ENCODE measurements at regions not wholly inside any gene's neighbourhood (a gene's known extent, or its start where the extent isn't known, plus 50 kb on each side); places are given as distances from the start of the nearest gene placed in this dataset.

DNA sequence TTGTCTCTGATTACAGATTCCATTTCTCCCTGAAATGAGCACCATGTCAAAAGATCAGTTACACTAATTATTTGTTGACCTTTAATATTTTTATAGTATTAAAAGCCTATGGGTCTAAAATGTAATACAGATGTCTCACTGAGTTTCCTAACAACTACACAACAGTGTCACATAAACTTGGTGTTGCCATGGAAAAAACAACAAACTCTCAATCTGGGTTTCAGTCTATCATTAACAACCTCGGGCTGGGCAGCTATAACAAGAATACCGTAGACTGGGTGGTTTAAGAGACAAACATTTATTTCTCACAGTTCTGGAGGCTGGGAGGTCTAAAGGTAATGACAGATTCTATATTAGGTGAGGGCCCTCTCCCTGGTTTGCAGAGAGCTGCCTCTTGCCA, 407.1 kb downstream of the HNRNPD start:
- Histone ChIP-seq H3K27ac (no peak overlapping the region), H3K4me2 (no peak overlapping the region), H3K27me3 (no peaks in the 10 kb centered on the region), H3K4me3 (no peak overlapping the region), H4K20me1 (ENCODE audit: low read depth) (no peaks in the 10 kb centered on the region), H3F3A (ENCODE audit: low read depth) (no peaks in the 10 kb centered on the region), H2AFZ (replicated peaks) (no peak overlapping the region), H3K9ac (no peak overlapping the region), H3K36me3 (no peaks in the 10 kb centered on the region), H3K4me1 (peaks cover 13% of the 10 kb centered on the region), H3K9me3 (ENCODE audit: low read depth) (no peaks in the 10 kb centered on the region), H3K79me2 (ENCODE audit: low read depth) (no peaks in the 10 kb centered on the region)
- no peaks in the 10 kb centered on the region for H3K9me3 Mint-ChIP-seq
- H3K27me3 Mint-ChIP-seq (ENCODE audit: insufficient read depth, low read depth): no peaks in the 10 kb centered on the region
- no peak for DNase-seq (ENCODE audit: low spot score)
- H3K4me1 Mint-ChIP-seq: peaks cover 7% of the 10 kb centered on the region
- no peak for TF ChIP-seq EZH2phosphoT487 (IDR thresholded peaks at IDR 0.05)
- no peak for TF ChIP-seq EZH2 (IDR thresholded peaks at IDR 0.05)
- TF ChIP-seq, protein P1, sequence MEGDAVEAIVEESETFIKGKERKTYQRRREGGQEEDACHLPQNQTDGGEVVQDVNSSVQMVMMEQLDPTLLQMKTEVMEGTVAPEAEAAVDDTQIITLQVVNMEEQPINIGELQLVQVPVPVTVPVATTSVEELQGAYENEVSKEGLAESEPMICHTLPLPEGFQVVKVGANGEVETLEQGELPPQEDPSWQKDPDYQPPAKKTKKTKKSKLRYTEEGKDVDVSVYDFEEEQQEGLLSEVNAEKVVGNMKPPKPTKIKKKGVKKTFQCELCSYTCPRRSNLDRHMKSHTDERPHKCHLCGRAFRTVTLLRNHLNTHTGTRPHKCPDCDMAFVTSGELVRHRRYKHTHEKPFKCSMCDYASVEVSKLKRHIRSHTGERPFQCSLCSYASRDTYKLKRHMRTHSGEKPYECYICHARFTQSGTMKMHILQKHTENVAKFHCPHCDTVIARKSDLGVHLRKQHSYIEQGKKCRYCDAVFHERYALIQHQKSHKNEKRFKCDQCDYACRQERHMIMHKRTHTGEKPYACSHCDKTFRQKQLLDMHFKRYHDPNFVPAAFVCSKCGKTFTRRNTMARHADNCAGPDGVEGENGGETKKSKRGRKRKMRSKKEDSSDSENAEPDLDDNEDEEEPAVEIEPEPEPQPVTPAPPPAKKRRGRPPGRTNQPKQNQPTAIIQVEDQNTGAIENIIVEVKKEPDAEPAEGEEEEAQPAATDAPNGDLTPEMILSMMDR (IDR thresholded peaks at IDR 0.05): no peak
- H3K27ac Mint-ChIP-seq: no peak overlapping the region
- H3K36me3 Mint-ChIP-seq: no peaks in the 10 kb centered on the region
- H3K4me3 Mint-ChIP-seq: no peak overlapping the region

GRCh38 chr4:81965911-81966310, 407.9 kb downstream of the HNRNPD start:
- no peak overlapping the region for H3K27ac Mint-ChIP-seq

DNA sequence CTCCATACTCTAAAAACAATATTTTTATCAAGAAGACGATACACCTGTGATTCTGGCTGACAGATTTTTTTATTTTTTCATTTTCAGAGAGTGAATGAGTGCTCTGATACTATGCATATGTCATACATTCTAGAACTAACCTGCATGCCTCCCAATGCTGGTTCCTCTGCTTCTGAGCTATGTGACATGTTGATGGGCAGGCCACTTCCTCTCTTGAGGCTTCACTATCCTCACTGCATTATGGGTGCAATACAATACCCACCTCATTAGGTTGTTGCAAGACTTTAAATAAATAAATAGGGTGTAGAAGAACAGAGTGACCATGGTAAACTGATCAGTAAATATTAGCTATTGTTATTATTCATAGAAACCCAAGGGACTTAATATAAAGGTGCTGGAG, 408.3 kb downstream of the HNRNPD start:
- peaks cover 13% of the 10 kb centered on the region for H3K4me1 ChIP-seq

More at GRCh38 chr4:81965911-81966310, 407.9 kb downstream of the HNRNPD start:
- peaks cover 7% of the 10 kb centered on the region for H3K4me1 Mint-ChIP-seq
- H2AFZ ChIP-seq (replicated peaks): no peak overlapping the region
- H3K27me3 ChIP-seq: no peaks in the 10 kb centered on the region
- no peaks in the 10 kb centered on the region for H3K9me3 Mint-ChIP-seq
- no peak overlapping the region for H3K4me3 Mint-ChIP-seq
- DNase-seq (ENCODE audit: low spot score): no peak
- peaks cover 13% of the 10 kb centered on the region for H3K4me1 ChIP-seq
- H3F3A ChIP-seq (ENCODE audit: low read depth): no peaks in the 10 kb centered on the region
- no peaks in the 10 kb centered on the region for H3K36me3 ChIP-seq
- H3K27ac ChIP-seq: no peak overlapping the region
- H3K9ac ChIP-seq: no peak overlapping the region
- H3K27me3 Mint-ChIP-seq (ENCODE audit: insufficient read depth, low read depth): no peaks in the 10 kb centered on the region
- no peaks in the 10 kb centered on the region for H4K20me1 ChIP-seq (ENCODE audit: low read depth)
- no peaks in the 10 kb centered on the region for H3K9me3 ChIP-seq (ENCODE audit: low read depth)
- H3K4me2 ChIP-seq: no peak overlapping the region
- no peaks in the 10 kb centered on the region for H3K36me3 Mint-ChIP-seq
- TF ChIP-seq, protein P1 (IDR thresholded peaks at IDR 0.05): no peak
- TF ChIP-seq EZH2 (IDR thresholded peaks at IDR 0.05): no peak
- no peak for TF ChIP-seq EZH2phosphoT487 (IDR thresholded peaks at IDR 0.05)
- no peak overlapping the region for H3K4me3 ChIP-seq
- H3K79me2 ChIP-seq (ENCODE audit: low read depth): no peaks in the 10 kb centered on the region

More for the DNA sequence above, 408.3 kb downstream of the HNRNPD start:
- H3F3A ChIP-seq (ENCODE audit: low read depth): no peaks in the 10 kb centered on the region
- H3K27ac ChIP-seq: no peak overlapping the region
- TF ChIP-seq EZH2 (IDR thresholded peaks at IDR 0.05): no peak
- no peak for TF ChIP-seq EZH2phosphoT487 (IDR thresholded peaks at IDR 0.05)
- TF ChIP-seq, protein P1 (IDR thresholded peaks at IDR 0.05): no peak
- Mint-ChIP-seq H3K36me3 (no peaks in the 10 kb centered on the region), H3K4me1 (peaks cover 7% of the 10 kb centered on the region), H3K27me3 (ENCODE audit: insufficient read depth, low read depth) (no peaks in the 10 kb centered on the region), H3K27ac (no peak overlapping the region), H3K9me3 (no peaks in the 10 kb centered on the region), H3K4me3 (no peak overlapping the region)
- H3K36me3 ChIP-seq: no peaks in the 10 kb centered on the region
- H3K9ac ChIP-seq: no peak overlapping the region
- H3K79me2 ChIP-seq (ENCODE audit: low read depth): no peaks in the 10 kb centered on the region
- H3K4me2 ChIP-seq: no peak overlapping the region
- DNase-seq (ENCODE audit: low spot score): no peak
- H3K9me3 ChIP-seq (ENCODE audit: low read depth): no peaks in the 10 kb centered on the region
- no peak overlapping the region for H3K4me3 ChIP-seq
- no peaks in the 10 kb centered on the region for H4K20me1 ChIP-seq (ENCODE audit: low read depth)
- H3K27me3 ChIP-seq: no peaks in the 10 kb centered on the region
- H2AFZ ChIP-seq (replicated peaks): no peak overlapping the region

Measured in neural progenitor cell (in vitro differentiated cells).